Kidney glomerular epithelial cell (primary cell): ENCODE measurements at regions not wholly inside any gene's neighbourhood (a gene's known extent, or its start where the extent isn't known, plus 50 kb on each side); places are given as distances from the start of the nearest gene placed in this dataset.
"Not testable (repeated sequence)": the region's sequence is repeated elsewhere in the genome, so short reads cannot be mapped to it uniquely, and the experiment has no call there.

Source experiments
- DNase-seq: peaks from one replicate; lab custom pipeline; 2025; lab: John Stamatoyannopoulos, UW

DNA sequence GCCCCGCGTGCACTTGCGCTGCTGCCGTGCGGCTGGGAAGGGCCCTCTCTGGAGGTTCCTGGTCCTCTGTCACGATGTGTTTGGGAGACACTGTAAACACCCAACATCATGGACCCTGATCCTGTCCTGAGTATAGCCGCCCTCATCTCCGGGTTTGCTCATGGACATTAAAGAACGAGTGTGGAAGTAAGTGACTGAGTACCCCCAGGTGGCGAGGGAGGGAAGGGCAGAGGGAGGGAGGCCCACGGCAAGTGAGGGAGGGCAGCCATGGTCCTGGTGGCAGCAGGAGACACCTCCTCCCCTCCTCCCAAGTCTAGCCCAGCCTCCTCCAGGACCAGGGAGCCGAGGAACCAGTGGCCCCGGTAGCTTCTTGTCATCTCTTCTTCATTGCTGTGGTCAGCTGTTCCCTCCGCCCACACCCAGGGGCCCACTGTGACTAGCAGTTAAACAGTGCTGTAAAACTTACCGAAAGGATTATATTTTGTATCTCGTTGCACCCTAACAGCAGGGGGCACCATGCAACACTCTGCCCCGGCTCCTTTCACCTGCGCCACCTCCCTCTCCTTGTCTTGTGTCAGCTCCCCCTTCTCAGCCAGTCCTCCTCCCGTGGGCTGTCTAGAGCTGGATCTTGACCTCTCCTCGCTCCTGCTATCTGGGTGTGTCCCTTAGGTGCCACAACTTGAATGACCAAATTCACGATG lies 566.5 kb upstream of the B3GAT1 start:
- no peak for DNase-seq

DNA sequence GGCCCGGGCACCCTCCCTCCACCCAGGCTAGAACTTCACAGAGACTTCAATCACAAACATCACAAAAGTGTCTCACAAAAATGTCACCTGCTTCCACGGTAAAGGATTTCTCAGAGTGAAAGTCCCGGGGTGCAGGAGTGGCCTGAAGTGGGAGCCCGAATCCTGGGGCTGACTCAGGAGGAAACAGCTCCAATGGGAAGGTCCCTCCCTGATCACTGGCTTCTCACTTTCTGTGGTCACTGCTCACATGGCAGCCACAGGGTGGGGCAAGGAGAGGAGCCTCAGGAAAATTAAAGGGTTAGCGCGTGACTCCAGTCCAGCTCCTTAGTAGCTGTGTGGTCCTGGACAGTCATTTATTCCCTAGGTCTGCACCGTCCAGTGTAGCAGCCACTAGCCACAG lies 564.5 kb upstream of the B3GAT1 start:
- no peak for DNase-seq

DNA sequence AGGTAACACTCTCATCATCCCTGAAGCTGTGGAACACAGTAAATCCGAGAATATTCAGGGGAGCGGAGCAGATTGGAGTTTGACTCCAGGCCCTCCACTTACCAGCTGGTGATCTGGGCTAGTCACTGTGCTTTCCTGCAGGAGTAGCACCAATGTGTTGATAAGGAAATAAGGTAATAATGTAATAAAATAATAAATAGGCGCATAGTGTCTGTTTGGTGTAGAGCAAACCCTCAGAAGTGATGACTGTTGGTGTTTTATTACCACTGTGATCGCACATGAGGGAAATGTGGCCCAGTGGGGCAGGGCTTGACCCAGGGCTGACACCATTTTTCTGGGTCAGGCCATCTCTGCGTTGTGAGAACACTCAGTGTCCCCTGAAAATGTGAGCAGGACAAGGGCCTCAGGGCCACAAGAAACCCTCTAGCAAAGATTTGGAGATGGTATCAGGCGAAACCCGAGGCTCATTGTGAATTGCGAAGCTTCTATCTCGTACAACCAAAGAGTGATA lies 563.9 kb upstream of the B3GAT1 start:
- no peak for DNase-seq

DNA sequence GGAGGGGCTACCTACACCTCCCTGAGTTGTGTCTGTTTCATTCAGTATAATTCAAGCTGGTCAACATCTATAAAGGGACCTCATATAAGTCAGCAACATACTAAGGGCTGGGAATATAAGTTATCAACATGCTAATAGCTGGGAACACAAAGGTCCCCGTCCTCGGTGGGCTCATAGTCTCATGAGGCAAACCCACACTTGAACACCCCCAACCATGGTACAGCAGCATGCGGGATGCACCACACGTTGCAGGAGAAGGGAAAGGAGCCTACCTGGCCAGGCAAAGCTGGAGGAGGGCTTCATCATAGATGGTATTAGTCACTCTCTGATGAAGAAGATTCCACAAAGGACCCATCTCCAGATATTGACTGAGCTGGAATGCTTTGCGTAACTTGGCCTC lies 561.8 kb upstream of the B3GAT1 start:
- DNase-seq: no peak

DNA sequence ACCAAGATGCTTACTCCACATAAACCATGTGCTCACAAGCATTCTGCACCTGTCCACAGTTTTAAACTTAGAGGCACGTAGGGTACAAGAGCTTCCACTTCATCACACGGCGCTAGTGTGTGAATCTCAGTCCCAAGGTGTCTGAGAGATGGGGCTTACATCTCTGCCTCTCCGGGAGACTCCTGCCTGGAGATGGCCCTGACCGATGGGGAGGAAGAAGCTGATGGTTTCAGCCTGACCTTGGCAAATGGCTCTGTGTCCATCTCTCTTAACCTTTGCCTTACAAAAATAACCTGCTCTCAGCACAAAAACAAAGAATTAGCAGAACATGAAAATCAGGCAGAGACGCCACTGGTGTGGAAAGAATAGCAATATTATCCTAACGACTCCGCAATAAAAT lies 559.3 kb upstream of the B3GAT1 start:
- no peak for DNase-seq

DNA sequence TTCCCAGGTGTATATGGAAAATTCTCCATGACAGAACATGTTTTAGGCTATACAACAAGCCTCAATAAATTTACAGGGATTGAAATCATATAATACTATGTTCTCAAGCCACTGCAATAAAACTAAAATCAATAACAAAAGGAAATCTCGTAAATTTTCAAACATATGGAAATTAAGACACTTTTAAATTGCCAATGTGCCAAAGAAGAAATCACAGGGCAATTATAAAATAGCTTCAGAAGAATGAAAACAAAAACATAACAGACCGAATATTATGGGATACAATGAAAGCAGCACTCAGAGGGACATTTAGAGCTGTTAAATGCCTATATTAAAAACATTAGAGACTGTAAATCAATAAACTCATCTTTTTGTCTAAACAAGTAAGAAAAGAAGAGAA lies 555.7 kb upstream of the B3GAT1 start:
- DNase-seq: no peak

DNA sequence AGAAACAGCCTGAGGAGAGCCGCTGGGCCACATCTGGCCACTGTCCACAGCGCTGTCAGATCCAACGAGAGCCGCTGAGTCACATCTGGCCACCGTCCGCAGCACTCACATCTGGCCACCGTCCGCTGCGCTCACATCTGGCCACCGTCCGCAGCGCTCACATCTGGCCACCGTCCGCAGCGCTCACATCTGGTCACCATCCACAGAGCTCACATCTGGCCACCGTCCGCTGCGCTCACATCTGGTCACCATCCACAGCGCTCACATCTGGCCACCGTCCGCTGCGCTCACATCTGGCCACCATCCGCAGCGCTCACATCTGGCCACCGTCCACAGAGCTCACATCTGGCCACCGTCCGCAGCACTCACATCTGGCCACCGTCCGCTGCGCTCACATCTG lies 549.3 kb upstream of the B3GAT1 start:
- DNase-seq: not testable (repeated sequence)

DNA sequence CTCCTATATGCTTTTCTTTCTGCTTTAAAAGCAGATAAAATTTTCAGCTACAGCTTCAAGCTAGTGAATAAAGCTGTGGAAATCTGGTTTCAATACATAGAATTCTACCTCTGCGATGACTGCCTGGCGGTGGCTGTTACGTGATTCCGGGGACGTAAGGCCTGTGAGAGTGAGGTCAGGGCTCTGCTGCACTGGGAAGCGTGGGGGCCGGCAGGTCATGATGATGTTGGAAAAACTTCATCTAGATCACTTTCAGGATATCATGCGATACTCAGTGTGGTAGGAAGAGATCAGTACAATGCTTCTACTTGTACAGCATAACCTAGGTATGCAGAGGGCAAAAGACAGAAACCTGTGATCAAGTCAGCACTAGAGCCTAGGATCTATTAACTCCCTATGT lies 546.8 kb upstream of the B3GAT1 start:
- DNase-seq: no peak

DNA sequence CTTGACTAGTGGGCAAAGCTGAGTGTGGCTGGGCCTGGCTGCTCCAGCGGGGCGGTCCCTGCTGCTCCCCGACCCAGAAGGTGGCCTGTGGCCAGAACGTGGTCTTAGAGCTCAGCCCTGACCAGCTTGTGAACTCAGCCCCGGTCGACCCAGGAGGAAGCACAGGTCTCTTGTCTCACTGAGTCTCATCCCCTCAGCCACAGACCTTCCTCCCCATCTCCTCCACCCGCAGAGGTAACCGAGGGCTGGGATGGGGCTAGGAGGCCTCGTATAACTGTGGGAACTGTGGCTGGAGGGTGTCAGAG lies 546.2 kb upstream of the B3GAT1 start:
- DNase-seq: no peak

DNA sequence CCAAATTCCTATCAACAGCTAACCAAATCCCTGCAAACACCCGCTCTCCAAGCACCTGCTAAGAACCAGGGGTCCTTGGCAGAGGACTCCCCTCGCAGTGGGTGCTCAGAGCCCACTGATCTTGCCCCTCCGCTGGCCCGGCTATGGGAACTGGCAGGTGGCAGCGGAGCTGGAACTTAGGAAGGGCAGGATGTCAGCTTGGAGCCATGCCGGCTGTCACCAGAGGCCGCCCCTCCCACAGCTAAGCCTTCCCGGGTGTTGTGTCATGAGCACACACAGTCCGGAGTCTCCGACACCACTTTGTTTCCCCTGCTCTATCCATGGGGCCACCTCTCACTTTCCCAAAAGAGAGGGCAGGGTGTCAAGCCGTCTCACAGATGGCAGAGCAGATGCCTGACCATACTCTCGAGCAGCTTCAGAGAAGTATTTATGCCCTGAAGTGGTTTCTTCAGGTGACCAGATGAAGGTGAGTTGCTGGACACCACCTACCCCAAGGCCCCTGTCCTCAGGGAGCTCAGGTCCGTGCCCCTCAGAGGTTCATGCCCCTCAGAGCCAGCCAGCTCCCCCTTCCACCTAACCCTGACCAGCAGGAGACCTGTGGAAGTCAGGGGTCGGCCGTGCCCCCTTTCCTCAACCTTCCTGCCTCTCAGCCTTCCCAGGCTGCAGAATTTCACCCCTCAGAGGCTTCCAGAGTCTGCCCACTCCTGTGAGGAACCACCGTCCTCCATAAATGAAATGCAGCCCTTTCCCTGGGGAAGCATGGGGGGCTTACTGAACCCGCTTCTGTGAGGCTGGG lies 545.7 kb upstream of the B3GAT1 start:
- DNase-seq: no peak

DNA sequence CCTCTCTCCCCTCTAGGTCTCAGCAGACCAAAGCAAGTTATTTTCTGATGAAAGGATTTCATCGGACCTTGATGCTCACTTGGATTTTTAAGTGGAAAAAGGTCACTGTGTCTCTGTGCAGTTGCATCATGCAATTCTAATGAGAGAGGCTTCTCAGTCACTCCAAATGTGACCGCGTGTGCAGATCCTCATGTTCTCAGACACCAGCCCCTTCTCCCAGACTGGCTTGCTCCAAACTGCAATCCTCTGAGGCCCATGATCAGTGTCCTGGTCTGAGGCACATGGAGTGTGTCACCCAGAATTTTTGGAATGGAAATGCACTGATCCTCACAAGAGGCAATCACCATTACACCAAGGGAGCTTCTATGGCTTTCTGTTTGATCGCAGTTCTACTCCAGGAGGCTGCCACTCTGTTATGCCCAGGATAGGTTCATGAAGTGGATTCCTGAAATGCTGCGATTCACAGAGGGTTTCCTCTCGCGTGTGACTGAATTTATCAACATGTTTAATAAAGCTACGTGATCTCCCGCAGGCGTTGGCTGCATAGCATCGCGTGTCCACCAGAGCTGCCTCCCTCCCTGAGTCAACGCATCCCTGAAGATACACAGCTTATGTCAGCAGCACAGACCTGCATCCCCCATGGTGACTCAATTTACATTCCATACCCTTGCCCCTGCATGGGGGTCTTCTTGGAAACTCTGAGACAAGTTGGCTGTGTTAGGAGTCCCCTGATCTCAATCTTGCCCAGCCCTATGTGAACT lies 544.6 kb upstream of the B3GAT1 start:
- DNase-seq: no peak

DNA sequence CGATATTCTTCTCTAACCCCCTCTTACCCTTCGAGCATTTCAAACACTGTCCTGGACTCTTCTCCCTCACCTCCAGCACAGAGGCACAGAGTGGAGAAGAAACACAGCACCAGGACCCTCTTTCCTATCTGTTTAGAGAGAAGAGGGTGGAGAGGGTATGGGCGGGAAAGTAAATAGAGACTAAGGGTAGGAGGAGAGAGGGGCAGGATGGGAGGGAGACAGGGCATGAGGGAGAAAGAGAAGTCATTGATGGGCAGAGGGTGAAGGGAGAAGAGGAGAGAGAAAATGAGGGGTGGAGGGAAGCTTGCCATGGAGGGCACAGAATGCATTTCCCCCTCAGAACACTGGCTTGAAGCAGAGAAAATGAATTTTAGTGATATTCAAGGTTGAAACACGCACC lies 543.9 kb upstream of the B3GAT1 start:
- DNase-seq: not testable (repeated sequence)

DNA sequence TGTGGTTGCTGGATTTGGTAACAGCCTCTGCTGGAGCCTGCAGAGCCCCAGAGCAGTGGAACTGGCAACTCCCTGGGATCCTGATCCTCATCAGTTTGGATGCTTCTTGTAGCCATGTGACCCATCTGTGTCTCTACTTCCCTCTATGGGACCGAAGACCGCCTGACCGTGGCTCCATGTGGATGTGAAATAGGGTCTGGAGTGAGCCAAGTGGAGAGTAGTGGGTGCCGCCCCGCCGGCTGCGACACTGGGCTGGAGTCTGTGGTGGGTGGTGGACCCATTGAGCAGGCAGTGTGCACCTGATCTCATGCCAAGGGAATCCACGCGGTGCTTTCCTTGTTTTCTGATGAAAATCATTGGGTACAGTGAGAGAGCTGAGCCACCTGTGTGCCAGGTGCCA lies 543.2 kb upstream of the B3GAT1 start:
- DNase-seq: no peak

DNA sequence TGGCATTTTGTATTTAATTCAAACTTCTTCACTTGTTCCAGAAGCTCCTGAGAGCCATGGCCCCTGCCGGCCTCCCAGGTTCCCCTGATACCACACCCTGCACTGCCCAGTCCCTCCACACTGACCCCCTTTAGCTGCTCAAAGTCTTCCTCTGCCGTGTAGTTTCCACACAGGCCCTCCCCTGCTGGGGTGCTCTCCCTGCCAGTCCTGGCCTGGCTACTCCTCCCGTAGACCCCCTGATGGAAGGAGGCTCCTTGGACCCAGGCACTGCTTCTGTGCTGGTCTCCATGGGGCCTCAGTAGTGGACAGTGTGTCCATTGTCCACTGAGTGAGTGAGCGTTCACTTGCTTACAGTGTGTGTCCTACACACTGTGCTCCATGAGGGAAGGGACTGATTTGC lies 542.4 kb upstream of the B3GAT1 start:
- not testable (repeated sequence) for DNase-seq

DNA sequence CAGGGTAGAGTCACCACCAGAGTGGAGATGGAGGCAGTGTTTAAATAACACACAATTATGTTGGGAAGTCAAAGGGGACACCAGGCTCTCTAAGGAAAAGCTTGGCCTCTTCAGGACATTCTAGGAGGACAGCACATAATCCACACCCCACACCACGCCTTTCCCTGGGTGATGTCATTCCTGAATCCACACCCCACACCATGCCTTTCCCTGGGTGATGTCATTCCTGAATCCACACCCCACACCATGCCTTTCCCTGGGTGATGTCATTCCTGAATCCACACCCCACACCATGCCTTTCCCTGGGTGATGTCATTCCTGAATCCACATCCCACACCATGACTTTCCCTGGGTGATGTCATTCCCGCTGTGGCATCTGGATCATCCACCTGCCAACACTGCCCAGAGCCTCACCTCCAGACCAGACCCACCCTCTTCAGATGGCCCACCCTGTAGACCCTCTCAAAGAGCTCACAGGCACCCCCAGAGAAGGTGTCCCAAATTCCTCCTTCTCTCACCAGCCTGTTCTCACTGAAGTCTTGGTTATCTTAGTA lies 541.5 kb upstream of the B3GAT1 start:
- not testable (repeated sequence) for DNase-seq

DNA sequence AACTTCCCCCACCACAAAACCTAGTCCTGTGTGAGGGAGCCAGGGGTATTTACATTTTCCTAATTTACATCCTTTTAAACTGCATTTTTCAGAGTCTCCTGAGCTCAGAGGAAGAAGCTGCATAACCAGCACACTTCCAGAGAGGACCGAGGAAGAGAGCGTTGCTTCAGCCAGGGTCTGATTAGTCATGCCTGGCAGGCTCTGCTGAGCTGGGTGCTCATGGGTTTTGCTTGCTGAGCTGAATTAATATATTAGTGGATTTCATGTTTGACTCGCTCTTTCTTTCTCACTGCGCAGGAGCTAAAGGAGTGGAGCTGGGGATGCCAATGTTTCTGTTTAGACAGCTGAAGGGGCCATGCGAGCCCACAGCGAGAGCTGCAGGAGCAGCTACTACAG lies 539.3 kb upstream of the B3GAT1 start:
- peak; percentile 54 for DNase-seq

DNA sequence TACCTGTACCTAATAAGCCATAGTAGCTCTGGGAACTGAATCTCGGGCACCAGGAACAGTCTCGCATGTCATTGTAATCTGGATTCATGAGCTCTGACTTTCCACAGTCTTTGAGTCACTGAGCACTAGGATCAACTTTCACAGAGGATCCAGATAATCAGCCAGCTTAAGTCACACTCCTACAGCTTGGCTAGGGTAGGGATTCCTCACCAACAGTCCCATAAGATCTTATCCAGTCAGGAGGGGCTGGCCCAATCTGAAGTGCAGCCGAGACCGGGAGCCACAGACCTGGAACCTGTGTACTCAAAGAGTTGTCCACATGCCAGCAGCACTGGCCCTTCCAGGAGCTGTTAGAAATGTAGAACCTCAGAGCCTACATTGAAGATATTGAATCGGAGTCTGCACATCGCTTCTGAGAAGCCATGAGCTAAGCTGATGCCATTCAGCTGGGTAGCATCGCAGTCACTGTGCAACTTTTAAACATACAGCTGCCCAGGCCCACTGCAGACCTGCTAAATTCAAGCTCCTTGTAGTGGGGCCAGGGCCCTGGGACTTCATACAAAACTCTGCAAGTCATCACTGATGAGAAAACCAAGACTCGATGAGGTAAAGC lies 538.8 kb upstream of the B3GAT1 start:
- no peak for DNase-seq

DNA sequence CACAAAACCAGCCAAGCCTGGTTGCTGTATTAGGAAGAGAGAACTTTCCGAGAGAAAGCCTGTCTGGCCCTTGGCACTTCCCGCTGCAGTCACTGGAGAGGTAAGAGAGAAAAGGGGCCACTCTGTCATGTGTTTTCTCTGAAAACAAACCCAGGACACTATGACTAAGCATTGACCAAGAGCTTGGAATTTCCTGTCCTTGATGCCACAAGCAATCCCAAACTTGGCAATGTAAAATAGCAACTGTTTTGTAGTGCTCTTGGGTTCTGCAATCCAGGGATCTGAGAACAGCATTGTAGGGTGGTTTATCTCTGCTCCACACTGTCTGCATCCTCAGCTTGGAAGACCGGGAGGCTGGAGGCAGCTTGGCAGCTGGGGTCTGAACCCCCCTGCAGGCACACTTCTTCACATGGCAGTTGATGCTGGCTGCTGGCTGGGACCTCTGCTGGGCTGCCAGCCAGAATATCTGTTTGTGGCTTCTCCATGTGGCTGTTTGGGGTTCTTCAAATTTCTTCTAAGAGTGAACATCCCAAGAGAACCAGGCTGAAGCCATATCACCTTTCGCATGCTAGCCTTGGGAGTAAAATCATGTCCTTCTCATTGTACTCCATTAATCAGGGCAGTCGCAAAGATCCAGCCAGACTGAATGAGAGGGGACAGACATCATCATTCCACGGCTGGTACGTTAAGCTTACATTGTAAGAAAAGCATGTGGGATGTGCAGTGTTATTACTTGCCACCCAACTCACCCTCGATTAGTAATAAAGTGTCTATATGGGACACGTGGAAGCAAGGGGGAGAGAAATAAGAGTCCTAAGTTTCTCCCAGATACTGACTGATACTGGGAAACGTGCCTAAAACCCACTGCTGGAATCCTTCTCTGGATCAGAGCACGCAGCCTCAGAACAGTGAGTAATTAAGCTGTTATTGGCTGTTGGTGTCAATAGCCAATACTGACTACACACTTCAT lies 537.4 kb upstream of the B3GAT1 start:
- peak; percentile 63 for DNase-seq

DNA sequence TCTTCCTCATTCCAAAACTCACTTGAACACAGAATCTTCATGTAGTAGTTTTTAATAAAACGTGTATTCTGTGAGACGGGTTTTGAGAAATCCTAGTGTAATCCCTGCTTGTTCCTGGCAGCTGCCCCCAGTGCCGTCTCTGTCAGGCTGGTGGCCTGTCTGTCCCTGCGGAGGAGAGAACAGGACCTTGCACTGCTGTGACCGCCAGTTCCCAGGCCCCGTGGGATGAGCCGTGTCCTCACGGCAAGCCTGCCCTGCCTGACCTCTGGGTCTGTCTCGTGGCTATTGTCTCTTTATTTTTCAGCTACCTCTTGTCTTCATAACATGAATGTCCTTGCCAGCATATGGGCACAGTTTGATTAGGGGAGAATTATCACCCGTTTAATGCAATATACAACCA lies 535.5 kb upstream of the B3GAT1 start:
- DNase-seq: no peak

DNA sequence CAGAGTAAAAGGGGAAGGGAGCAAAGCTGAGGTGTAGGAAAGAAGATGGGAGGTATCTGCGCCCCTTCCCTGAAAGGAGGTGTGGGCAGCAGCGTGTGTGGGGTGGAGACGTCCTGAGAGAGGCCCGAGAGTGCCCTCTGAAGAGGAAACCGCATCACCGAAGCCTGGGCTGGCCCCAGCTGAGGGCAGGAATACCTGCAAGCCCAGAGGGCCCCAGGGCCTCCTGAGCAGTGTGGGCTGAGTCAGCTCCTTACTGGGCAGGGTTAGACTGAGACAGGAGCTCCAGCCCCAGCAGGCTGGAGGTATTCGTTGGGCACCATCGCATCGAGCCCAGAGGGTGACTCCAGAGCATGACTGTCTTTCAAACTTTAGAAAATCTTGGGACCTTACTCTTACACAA lies 534.0 kb upstream of the B3GAT1 start:
- no peak for DNase-seq

DNA sequence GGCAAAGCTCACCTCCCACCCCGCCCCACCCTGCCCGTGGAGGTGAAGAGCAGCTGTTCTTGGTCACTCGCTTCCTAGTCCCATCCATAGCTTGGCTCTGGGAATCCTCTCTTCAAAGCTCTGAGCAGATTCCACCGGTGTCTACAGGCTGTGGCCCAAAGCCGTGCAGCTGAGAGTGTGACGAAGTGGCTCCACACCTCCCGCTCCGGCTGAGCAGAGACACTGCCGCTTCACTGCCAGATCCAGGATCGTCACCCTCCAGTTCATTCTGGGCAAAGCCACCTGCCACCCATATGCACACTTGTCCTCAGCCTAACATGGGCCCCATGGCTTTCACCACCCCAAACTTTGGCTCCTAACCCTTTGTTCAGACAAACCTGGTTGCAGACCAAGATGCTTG lies 532.9 kb upstream of the B3GAT1 start:
- DNase-seq: no peak
